ENCODE measurements at regions not wholly inside any gene's neighbourhood (a gene's known extent, or its start where the extent isn't known, plus 50 kb on each side); places are given as distances from the start of the nearest gene placed in this dataset.

- no peak for DNase-seq (ENCODE audit: extremely low read depth, low read depth)
These were observed 1536.6 kb downstream of the UQCRFS1 start for GRCh38 chr19:27676334-27676733.

GRCh38 chr19:27675771-27676170, 1537.2 kb downstream of the UQCRFS1 start:
- DNase-seq (ENCODE audit: extremely low read depth, low read depth), result no peak

- DNase-seq (ENCODE audit: extremely low read depth, low read depth), result no peak
These were observed 1538.2 kb downstream of the UQCRFS1 start for GRCh38 chr19:27674701-27675100.

- no peak for DNase-seq (ENCODE audit: extremely low read depth, low read depth)
These were observed 1539.0 kb downstream of the UQCRFS1 start for GRCh38 chr19:27673986-27674385.

- DNase-seq (ENCODE audit: extremely low read depth, low read depth), result no peak
These were observed 1540.5 kb downstream of the UQCRFS1 start for GRCh38 chr19:27672309-27673047.

- no peak for DNase-seq (ENCODE audit: extremely low read depth, low read depth)
These were observed 1541.1 kb downstream of the UQCRFS1 start for GRCh38 chr19:27671876-27672275.

- no peak for DNase-seq (ENCODE audit: extremely low read depth, low read depth)
These were observed 1552.5 kb downstream of the UQCRFS1 start for GRCh38 chr19:27660428-27660827.

GRCh38 chr19:27657271-27658051, 1555.5 kb downstream of the UQCRFS1 start:
- DNase-seq (ENCODE audit: extremely low read depth, low read depth), result no peak

GRCh38 chr19:27654266-27654990, 1558.5 kb downstream of the UQCRFS1 start:
- DNase-seq (ENCODE audit: extremely low read depth, low read depth), result no peak

- no peak for DNase-seq (ENCODE audit: extremely low read depth, low read depth)
These were observed 1560.2 kb downstream of the UQCRFS1 start for GRCh38 chr19:27652796-27653195.

- DNase-seq (ENCODE audit: extremely low read depth, low read depth), result no peak
These were observed 1560.7 kb downstream of the UQCRFS1 start for GRCh38 chr19:27652281-27652680.

GRCh38 chr19:27647423-27647822, 1565.5 kb downstream of the UQCRFS1 start:
- DNase-seq (ENCODE audit: extremely low read depth, low read depth), result no peak

- DNase-seq (ENCODE audit: extremely low read depth, low read depth), result no peak
These were observed 1577.5 kb downstream of the UQCRFS1 start for GRCh38 chr19:27635401-27635800.

GRCh38 chr19:27618006-27618405, 1594.9 kb downstream of the UQCRFS1 start:
- no peak for DNase-seq (ENCODE audit: extremely low read depth, low read depth)

GRCh38 chr19:27580906-27581305, 1632.0 kb downstream of the UQCRFS1 start:
- DNase-seq (ENCODE audit: extremely low read depth, low read depth), result no peak

Small RNA genes in the stretch of these regions (small RNA-seq; reads per million reads assigned to genes)
- gene AC006504.6 (0 reads per million in 2 experiments), gene RNA5SP470 (0 reads per million in 2 experiments)
